ENCODE measurements at regions not wholly inside any gene's neighbourhood (a gene's known extent, or its start where the extent isn't known, plus 50 kb on each side); places are given as distances from the start of the nearest gene placed in this dataset.

GRCh38 chr1:234716908-234717375 is 107.0 kb upstream of the IRF2BP2 start:
- peak; percentile 23 for DNase-seq

GRCh38 chr1:234715252-234716014 is 105.5 kb upstream of the IRF2BP2 start:
- peak; percentile 38 for DNase-seq

GRCh38 chr1:234713859-234714258 is 103.9 kb upstream of the IRF2BP2 start:
- DNase-seq, result no peak

GRCh38 chr1:234713440-234713839 is 103.5 kb upstream of the IRF2BP2 start:
- no peak for DNase-seq

GRCh38 chr1:234712891-234713305 is 102.9 kb upstream of the IRF2BP2 start:
- DNase-seq, result no peak

- DNase-seq, result no peak
These were observed 101.2 kb upstream of the IRF2BP2 start for GRCh38 chr1:234710936-234711724.

- DNase-seq, result no peak
These were observed 100.4 kb upstream of the IRF2BP2 start for GRCh38 chr1:234710381-234710780.

GRCh38 chr1:234709473-234710228 is 99.7 kb upstream of the IRF2BP2 start:
- no peak for DNase-seq

GRCh38 chr1:234708700-234709395 is 98.9 kb upstream of the IRF2BP2 start:
- no peak for DNase-seq

- DNase-seq, result peak; percentile 26
These were observed 97.7 kb upstream of the IRF2BP2 start for GRCh38 chr1:234707641-234708040.

- no peak for DNase-seq
These were observed 97.0 kb upstream of the IRF2BP2 start for GRCh38 chr1:234706931-234707330.

GRCh38 chr1:234706199-234706598 is 96.2 kb upstream of the IRF2BP2 start:
- DNase-seq, result no peak

- no peak for DNase-seq
These were observed 95.6 kb upstream of the IRF2BP2 start for GRCh38 chr1:234705615-234706014.

- DNase-seq, result no peak
These were observed 94.3 kb upstream of the IRF2BP2 start for GRCh38 chr1:234704106-234704887.

GRCh38 chr1:234702342-234703000 is 92.5 kb upstream of the IRF2BP2 start:
- DNase-seq, result peak; percentile 96

GRCh38 chr1:234701737-234702341 is 91.9 kb upstream of the IRF2BP2 start:
- DNase-seq, result peak; percentile 86

- peak; percentile 69 for DNase-seq
These were observed 90.1 kb upstream of the IRF2BP2 start for GRCh38 chr1:234699795-234700665.

GRCh38 chr1:234698686-234699085 is 88.7 kb upstream of the IRF2BP2 start:
- DNase-seq, result no peak

GRCh38 chr1:234697741-234698140 is 87.8 kb upstream of the IRF2BP2 start:
- no peak for DNase-seq

All from skin of body (tissue), 1 donor.